Fibroblast of lung (primary cell): ENCODE measurements at regions not wholly inside any gene's neighbourhood (a gene's known extent, or its start where the extent isn't known, plus 50 kb on each side); places are given as distances from the start of the nearest gene placed in this dataset.

ENCODE experiments used
- DNase-seq, 2 donors: peaks; one replicate each; pipeline versions ENCODE4 v3.0.0 to v3.0.0-alpha.2; 2010; ENCODE audit warnings: low read depth in 2 of 2
- H2AFZ ChIP-seq: 2 replicates; pipeline ENCODE4 v1.5.1; 2012; ENCODE audit warnings: low read length, control low read depth, inconsistent platforms
- H3K27ac ChIP-seq: 2 replicates; pipeline ENCODE4 v1.5.1; 2011; ENCODE audit warnings: low read length, control low read depth; ENCODE audit not compliant: insufficient read depth
- H3K27me3 ChIP-seq: 2 replicates; pipeline ENCODE4 v1.5.1; 2011; ENCODE audit warnings: mild to moderate bottlenecking, low read length; ENCODE audit not compliant: control insufficient read depth, insufficient read depth
- H3K36me3 ChIP-seq: 2 replicates; pipeline ENCODE4 v1.5.1; 2011; ENCODE audit warnings: low read length; ENCODE audit not compliant: control insufficient read depth, insufficient read depth
- H3K4me1 ChIP-seq: 2 replicates; pipeline ENCODE4 v1.5.1; 2011; ENCODE audit warnings: low read length; ENCODE audit not compliant: control insufficient read depth, insufficient read depth; ENCODE audit errors: extremely low read depth
- H3K4me2 ChIP-seq: 2 replicates; pipeline ENCODE4 v1.5.1; 2011; ENCODE audit warnings: low read length, control low read depth; ENCODE audit not compliant: insufficient read depth; ENCODE audit errors: extremely low read depth
- H3K4me3 ChIP-seq, 4 experiments: fragments of 200-600 bp in 1 of 4; sonication (generic) in 1 of 4; replicated peaks in 1 of 4; 2 replicates each; pipeline ENCODE4 v1.5.1; 2011 to 2016; ENCODE audit warnings: low read length in 4 of 4, low read depth in 3 of 4, mild to moderate bottlenecking in 3 of 4, control low read depth in 2 of 4, inconsistent platforms in 1 of 4, mixed read lengths in 1 of 4; ENCODE audit not compliant: insufficient read depth in 1 of 4; ENCODE audit errors: control extremely low read depth in 1 of 4
- H3K79me2 ChIP-seq: 2 replicates; pipeline ENCODE4 v1.5.1; 2012; ENCODE audit warnings: mild to moderate bottlenecking, low read length, inconsistent platforms; ENCODE audit not compliant: control insufficient read depth, insufficient read depth
- H3K9ac ChIP-seq: 2 replicates; pipeline ENCODE4 v1.5.1; 2011; ENCODE audit warnings: mild to moderate bottlenecking, low read length, control low read depth; ENCODE audit not compliant: insufficient read depth
- H3K9me3 ChIP-seq: 2 replicates; pipeline ENCODE4 v1.5.1; 2012; ENCODE audit warnings: low read depth, low read length; ENCODE audit not compliant: control insufficient read depth, insufficient read depth
- H4K20me1 ChIP-seq: 2 replicates; pipeline ENCODE4 v1.5.1; 2011; ENCODE audit warnings: low read length; ENCODE audit not compliant: control insufficient read depth, insufficient read depth; ENCODE audit errors: extremely low read depth
- EZH2 ChIP-seq: IDR thresholded peaks from 2 replicates; pipeline ENCODE4 v1.5.1; 2012; ENCODE audit warnings: low read length, control low read depth, mild to moderate bottlenecking; ENCODE audit errors: missing control alignments
- TF ChIP-seq, protein P1 (sequence below), 2 donors: IDR thresholded peaks in 1 of 2; conservative IDR thresholded peaks in 1 of 2; 1 replicate in 1 of 2; 2 replicates in 1 of 2; pipeline ENCODE4 v1.5.1; 2011 to 2012; ENCODE audit warnings: low read length in 2 of 2, control low read depth in 1 of 2, inconsistent platforms in 1 of 2, low read depth in 1 of 2, mild to moderate bottlenecking in 1 of 2

GRCh38 chr21:28541371-28542112 lies 451.1 kb downstream of the LTN1 start:
- H3K79me2 ChIP-seq, result no peaks in the 10 kb centered on the region
- H3K9ac ChIP-seq, result no peak overlapping the region
- H3K4me2 ChIP-seq, result no peak overlapping the region
- H3K9me3 ChIP-seq, result no peaks in the 10 kb centered on the region
- TF ChIP-seq, protein P1, sequence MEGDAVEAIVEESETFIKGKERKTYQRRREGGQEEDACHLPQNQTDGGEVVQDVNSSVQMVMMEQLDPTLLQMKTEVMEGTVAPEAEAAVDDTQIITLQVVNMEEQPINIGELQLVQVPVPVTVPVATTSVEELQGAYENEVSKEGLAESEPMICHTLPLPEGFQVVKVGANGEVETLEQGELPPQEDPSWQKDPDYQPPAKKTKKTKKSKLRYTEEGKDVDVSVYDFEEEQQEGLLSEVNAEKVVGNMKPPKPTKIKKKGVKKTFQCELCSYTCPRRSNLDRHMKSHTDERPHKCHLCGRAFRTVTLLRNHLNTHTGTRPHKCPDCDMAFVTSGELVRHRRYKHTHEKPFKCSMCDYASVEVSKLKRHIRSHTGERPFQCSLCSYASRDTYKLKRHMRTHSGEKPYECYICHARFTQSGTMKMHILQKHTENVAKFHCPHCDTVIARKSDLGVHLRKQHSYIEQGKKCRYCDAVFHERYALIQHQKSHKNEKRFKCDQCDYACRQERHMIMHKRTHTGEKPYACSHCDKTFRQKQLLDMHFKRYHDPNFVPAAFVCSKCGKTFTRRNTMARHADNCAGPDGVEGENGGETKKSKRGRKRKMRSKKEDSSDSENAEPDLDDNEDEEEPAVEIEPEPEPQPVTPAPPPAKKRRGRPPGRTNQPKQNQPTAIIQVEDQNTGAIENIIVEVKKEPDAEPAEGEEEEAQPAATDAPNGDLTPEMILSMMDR (conservative IDR thresholded peaks at IDR 0.05 in 1 of 2, IDR thresholded peaks at IDR 0.05 in 1 of 2; ENCODE audit: low read depth in 1 of 2, low read length in 2 of 2), result no peak
- TF ChIP-seq EZH2, result no peak
- no peak overlapping the region for H3K4me3 ChIP-seq
- peaks cover 17% of the 10 kb centered on the region for H3K4me1 ChIP-seq
- no peak overlapping the region for H2AFZ ChIP-seq
- no peaks in the 10 kb centered on the region for H3K36me3 ChIP-seq
- peak overlapping the region; percentile 57 for H3K27ac ChIP-seq
- DNase-seq, result peak; percentile 5 to 30
- no peaks in the 10 kb centered on the region for H4K20me1 ChIP-seq
- no peaks in the 10 kb centered on the region for H3K27me3 ChIP-seq

GRCh38 chr21:28540514-28540913 lies 452.2 kb downstream of the LTN1 start:
- TF ChIP-seq, protein P1 (conservative IDR thresholded peaks at IDR 0.05 in 1 of 2, IDR thresholded peaks at IDR 0.05 in 1 of 2; ENCODE audit: low read depth in 1 of 2, low read length in 2 of 2), result no peak
- no peak for TF ChIP-seq EZH2
- H3K4me3 ChIP-seq, result no peak overlapping the region
- H3K4me1 ChIP-seq, result peaks cover 19% of the 10 kb centered on the region
- no peak overlapping the region for H3K9ac ChIP-seq
- H3K27me3 ChIP-seq, result no peaks in the 10 kb centered on the region
- H4K20me1 ChIP-seq, result no peaks in the 10 kb centered on the region
- no peaks in the 10 kb centered on the region for H3K79me2 ChIP-seq
- H3K9me3 ChIP-seq, result no peaks in the 10 kb centered on the region
- peak overlapping the region; percentile 57 for H3K27ac ChIP-seq
- peak; percentile 78 to 79 for DNase-seq
- H3K36me3 ChIP-seq, result no peaks in the 10 kb centered on the region
- peak overlapping the region; percentile 11 for H3K4me2 ChIP-seq
- H2AFZ ChIP-seq, result no peak overlapping the region

DNA sequence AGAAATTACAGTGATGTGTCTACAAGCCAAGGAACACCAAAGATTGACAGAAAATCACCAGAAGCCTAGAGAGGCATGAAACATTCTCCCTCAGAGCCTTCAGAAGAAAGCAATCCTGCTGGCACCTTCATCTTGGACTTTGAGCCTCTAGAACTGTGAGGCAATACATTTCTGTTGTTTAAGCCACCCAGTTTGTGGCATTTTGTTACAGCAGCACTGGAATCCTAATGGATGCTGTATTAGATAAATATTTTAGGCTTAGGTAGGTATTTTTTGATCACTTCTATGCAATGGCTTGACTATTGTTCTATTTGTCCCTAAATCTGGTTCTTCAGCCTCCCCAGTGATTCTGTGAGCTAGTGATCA lies 453.1 kb downstream of the LTN1 start:
- H3K4me1 ChIP-seq, result peaks cover 19% of the 10 kb centered on the region
- TF ChIP-seq, protein P1 (conservative IDR thresholded peaks at IDR 0.05 in 1 of 2, IDR thresholded peaks at IDR 0.05 in 1 of 2; ENCODE audit: low read depth in 1 of 2, low read length in 2 of 2), result no peak
- TF ChIP-seq EZH2, result no peak

More for the DNA sequence above, 453.1 kb downstream of the LTN1 start:
- no peaks in the 10 kb centered on the region for H3K36me3 ChIP-seq
- peak overlapping the region; percentile 85 for H3K27ac ChIP-seq
- H3K9ac ChIP-seq, result no peak overlapping the region
- DNase-seq, result no peak
- no peak overlapping the region for H3K4me3 ChIP-seq
- H3K27me3 ChIP-seq, result no peaks in the 10 kb centered on the region
- no peaks in the 10 kb centered on the region for H3K79me2 ChIP-seq
- no peak overlapping the region for H2AFZ ChIP-seq
- H3K9me3 ChIP-seq, result no peaks in the 10 kb centered on the region
- no peaks in the 10 kb centered on the region for H4K20me1 ChIP-seq
- H3K4me2 ChIP-seq, result no peak overlapping the region
